Skeletal muscle satellite cell (primary cell): ENCODE measurements at regions not wholly inside any gene's neighbourhood (a gene's known extent, or its start where the extent isn't known, plus 50 kb on each side); places are given as distances from the start of the nearest gene placed in this dataset.

Source experiments
- H3K27me3 ChIP-seq: 2 replicates; pipeline ENCODE4 v1.7.0; 2013; ENCODE audit warnings: low read length; ENCODE audit not compliant: control insufficient read depth, insufficient read depth
- H3K36me3 ChIP-seq: 2 replicates; pipeline ENCODE4 v1.7.0; 2013; ENCODE audit warnings: mild to moderate bottlenecking, control low read depth, low read length; ENCODE audit not compliant: insufficient read depth
- H3K4me1 ChIP-seq: 2 replicates; pipeline ENCODE4 v1.7.0; 2013; ENCODE audit warnings: low read length; ENCODE audit not compliant: control insufficient read depth, insufficient read depth
- H3K4me2 ChIP-seq: 2 replicates; pipeline ENCODE4 v1.7.0; 2013; ENCODE audit warnings: mild to moderate bottlenecking, low read length
- H3K4me3 ChIP-seq: 2 replicates; pipeline ENCODE4 v1.7.0; 2013; ENCODE audit warnings: low read length
- H3K9ac ChIP-seq: 2 replicates; pipeline ENCODE4 v1.7.0; 2013; ENCODE audit warnings: mild to moderate bottlenecking, low read depth, low read length, moderate library complexity
- H3K9me3 ChIP-seq: replicated peaks from 2 replicates; pipeline ENCODE4 v1.7.0; 2013; ENCODE audit warnings: mild to moderate bottlenecking, control low read depth, low read length

- Histone ChIP-seq H3K4me3 (no peak overlapping the region), H3K4me2 (no peak overlapping the region), H3K4me1 (no peaks in the 10 kb centered on the region), H3K9ac (no peak overlapping the region), H3K27me3 (no peaks in the 10 kb centered on the region), H3K36me3 (no peaks in the 10 kb centered on the region), H3K9me3 (peaks cover 3% of the 10 kb centered on the region)
Measured at GRCh38 chr2:128702616-128703015, 383.9 kb upstream of the HS6ST1 start.

GRCh38 chr2:128708106-128708816 lies 389.6 kb upstream of the HS6ST1 start:
- Histone ChIP-seq H3K4me1 (no peaks in the 10 kb centered on the region), H3K4me2 (no peak overlapping the region), H3K36me3 (no peaks in the 10 kb centered on the region), H3K9me3 (peaks cover 6% of the 10 kb centered on the region), H3K9ac (no peak overlapping the region), H3K27me3 (no peaks in the 10 kb centered on the region), H3K4me3 (no peak overlapping the region)

- H3K9ac ChIP-seq = no peak overlapping the region
- no peaks in the 10 kb centered on the region for H3K4me1 ChIP-seq
- H3K4me2 ChIP-seq = no peak overlapping the region
- no peaks in the 10 kb centered on the region for H3K36me3 ChIP-seq
- H3K27me3 ChIP-seq = no peaks in the 10 kb centered on the region
- H3K4me3 ChIP-seq = no peak overlapping the region
- H3K9me3 ChIP-seq = peaks cover 6% of the 10 kb centered on the region
Measured at GRCh38 chr2:128710242-128710641, 391.6 kb upstream of the HS6ST1 start.

GRCh38 chr2:128710729-128711128 lies 392.1 kb upstream of the HS6ST1 start:
- Histone ChIP-seq H3K4me1 (no peaks in the 10 kb centered on the region), H3K4me3 (no peak overlapping the region), H3K27me3 (no peaks in the 10 kb centered on the region), H3K4me2 (no peak overlapping the region), H3K9ac (no peak overlapping the region), H3K9me3 (peaks cover 6% of the 10 kb centered on the region), H3K36me3 (no peaks in the 10 kb centered on the region)

- Histone ChIP-seq H3K4me3 (no peak overlapping the region), H3K36me3 (no peaks in the 10 kb centered on the region), H3K9me3 (no peaks in the 10 kb centered on the region), H3K9ac (no peak overlapping the region), H3K27me3 (no peaks in the 10 kb centered on the region), H3K4me2 (no peak overlapping the region), H3K4me1 (no peaks in the 10 kb centered on the region)
Measured at GRCh38 chr2:128714285-128714684, 395.6 kb upstream of the HS6ST1 start.

GRCh38 chr2:128714851-128715312 lies 396.2 kb upstream of the HS6ST1 start:
- no peak overlapping the region for H3K4me3 ChIP-seq
- H3K4me2 ChIP-seq = no peak overlapping the region
- H3K9ac ChIP-seq = no peak overlapping the region
- no peaks in the 10 kb centered on the region for H3K27me3 ChIP-seq
- no peaks in the 10 kb centered on the region for H3K36me3 ChIP-seq
- no peaks in the 10 kb centered on the region for H3K4me1 ChIP-seq
- H3K9me3 ChIP-seq = no peaks in the 10 kb centered on the region

- H3K4me2 ChIP-seq = no peak overlapping the region
- no peaks in the 10 kb centered on the region for H3K27me3 ChIP-seq
- H3K36me3 ChIP-seq = no peaks in the 10 kb centered on the region
- no peak overlapping the region for H3K4me3 ChIP-seq
- no peaks in the 10 kb centered on the region for H3K9me3 ChIP-seq
- H3K4me1 ChIP-seq = no peaks in the 10 kb centered on the region
- no peak overlapping the region for H3K9ac ChIP-seq
Measured at GRCh38 chr2:128715360-128715759, 396.7 kb upstream of the HS6ST1 start.

- no peaks in the 10 kb centered on the region for H3K27me3 ChIP-seq
- H3K4me1 ChIP-seq = no peaks in the 10 kb centered on the region
- H3K9ac ChIP-seq = no peak overlapping the region
- no peak overlapping the region for H3K4me3 ChIP-seq
- no peak overlapping the region for H3K4me2 ChIP-seq
- H3K36me3 ChIP-seq = no peaks in the 10 kb centered on the region
- H3K9me3 ChIP-seq = no peaks in the 10 kb centered on the region
Measured at GRCh38 chr2:128716299-128716721, 397.6 kb upstream of the HS6ST1 start.

- H3K4me3 ChIP-seq = no peak overlapping the region
- H3K4me1 ChIP-seq = no peaks in the 10 kb centered on the region
- H3K27me3 ChIP-seq = no peaks in the 10 kb centered on the region
- H3K4me2 ChIP-seq = no peak overlapping the region
- no peaks in the 10 kb centered on the region for H3K36me3 ChIP-seq
- no peak overlapping the region for H3K9ac ChIP-seq
- H3K9me3 ChIP-seq = peaks cover 3% of the 10 kb centered on the region
Measured at GRCh38 chr2:128717758-128718710, 399.4 kb upstream of the HS6ST1 start.

- Histone ChIP-seq H3K27me3 (no peaks in the 10 kb centered on the region), H3K4me2 (no peak overlapping the region), H3K9me3 (peaks cover 3% of the 10 kb centered on the region), H3K36me3 (no peaks in the 10 kb centered on the region), H3K9ac (no peak overlapping the region), H3K4me3 (no peak overlapping the region), H3K4me1 (no peaks in the 10 kb centered on the region)
Measured at GRCh38 chr2:128720080-128721022, 401.7 kb upstream of the HS6ST1 start.

- Histone ChIP-seq H3K4me1 (no peaks in the 10 kb centered on the region), H3K9ac (no peak overlapping the region), H3K4me3 (no peak overlapping the region), H3K27me3 (no peaks in the 10 kb centered on the region), H3K4me2 (no peak overlapping the region), H3K9me3 (peaks cover 3% of the 10 kb centered on the region), H3K36me3 (no peaks in the 10 kb centered on the region)
Measured at GRCh38 chr2:128721096-128721495, 402.4 kb upstream of the HS6ST1 start.
